Activated naive CD4-positive, alpha-beta T cell treated with anti-CD3 and anti-CD28 coated beads, Interleukin-2, amount 10 ng/mL, durations not matched to agents 7 days and 5 days (primary cell): ENCODE measurements at regions not wholly inside any gene's neighbourhood (a gene's known extent, or its start where the extent isn't known, plus 50 kb on each side); places are given as distances from the start of the nearest gene placed in this dataset.

Experiments
- CTCF ChIA-PET: fragments of 350-600 bp; sonication (Branson Sonifier 250); formaldehyde crosslinking; loops from one replicate; lab custom pipeline; 2021; ENCODE audit warnings: antibody characterized with exemption; lab: Charles Lee
- DNase-seq: peaks from one replicate; pipeline ENCODE4 v3.0.0-alpha.2; 2020
- H3K27ac Mint-ChIP-seq: one replicate; pipeline ENCODE4 v1.8.0; 2021; ENCODE audit warnings: mild to moderate bottlenecking, moderate library complexity, mixed read lengths
- H3K27me3 Mint-ChIP-seq: one replicate; pipeline ENCODE4 v1.8.0; 2021; ENCODE audit warnings: mild to moderate bottlenecking, mixed read lengths
- H3K36me3 Mint-ChIP-seq: one replicate; pipeline ENCODE4 v1.8.0; 2021; ENCODE audit warnings: mixed read lengths
- H3K4me1 Mint-ChIP-seq: one replicate; pipeline ENCODE4 v1.8.0; 2021; ENCODE audit warnings: mixed read lengths
- H3K4me3 Mint-ChIP-seq: one replicate; pipeline ENCODE4 v1.8.0; 2021; ENCODE audit warnings: mild to moderate bottlenecking, moderate library complexity, mixed read lengths
- H3K9me3 Mint-ChIP-seq: one replicate; pipeline ENCODE4 v1.8.0; 2021; ENCODE audit warnings: mixed read lengths

DNA sequence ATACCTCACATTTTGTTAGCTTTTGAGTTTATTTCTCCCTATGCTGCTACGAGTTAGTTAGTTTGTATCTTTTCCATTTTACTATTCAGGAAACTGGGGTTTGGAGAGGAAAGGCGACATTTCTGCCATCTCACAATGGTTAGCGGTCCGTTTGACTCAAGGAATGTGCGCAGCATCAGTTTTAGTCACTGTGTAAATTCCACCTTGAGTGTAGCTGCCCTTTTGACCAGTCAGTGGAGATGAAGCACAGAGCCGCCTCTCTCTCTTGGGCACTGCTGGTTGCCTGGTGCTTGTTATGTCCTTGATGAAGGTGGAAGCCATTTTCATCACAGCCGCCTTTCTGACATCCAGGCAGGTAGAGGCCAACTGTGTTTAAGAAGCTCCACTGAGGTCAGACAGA lies 185.5 kb downstream of the SCP2D1 start:
- Mint-ChIP-seq H3K9me3 (no peaks in the 10 kb centered on the region), H3K4me1 (no peaks in the 10 kb centered on the region), H3K4me3 (no peak overlapping the region), H3K27ac (no peak overlapping the region), H3K27me3 (no peaks in the 10 kb centered on the region), H3K36me3 (no peaks in the 10 kb centered on the region)
- DNase-seq: no peak
- CTCF ChIA-PET: no interaction called here

DNA sequence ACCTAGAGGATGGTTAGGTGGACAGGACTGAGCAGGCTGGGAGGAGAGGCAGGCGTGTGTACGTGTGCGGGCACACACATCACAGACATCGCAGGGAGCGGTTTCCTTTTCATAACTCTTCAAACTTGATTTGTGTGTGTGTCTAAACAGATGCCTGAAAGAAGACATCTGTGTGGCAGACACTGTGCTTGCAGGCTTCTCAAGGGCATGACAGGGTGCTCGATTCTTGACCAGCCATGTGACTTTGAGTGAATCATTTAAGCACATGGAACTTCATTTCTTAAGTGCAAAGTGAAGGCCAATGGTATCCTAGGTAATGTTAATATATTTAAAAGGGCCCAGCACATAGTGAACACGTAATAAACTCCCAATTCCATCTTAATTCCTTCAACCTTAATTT lies 186.5 kb downstream of the SCP2D1 start:
- Mint-ChIP-seq H3K36me3 (no peaks in the 10 kb centered on the region), H3K27ac (no peak overlapping the region), H3K27me3 (no peaks in the 10 kb centered on the region), H3K4me1 (no peaks in the 10 kb centered on the region), H3K9me3 (no peaks in the 10 kb centered on the region), H3K4me3 (no peak overlapping the region)
- no peak for DNase-seq
- CTCF ChIA-PET: no interaction called here

- Mint-ChIP-seq H3K4me1 (no peaks in the 10 kb centered on the region), H3K36me3 (no peaks in the 10 kb centered on the region), H3K27ac (no peak overlapping the region), H3K9me3 (no peaks in the 10 kb centered on the region), H3K4me3 (no peak overlapping the region), H3K27me3 (no peaks in the 10 kb centered on the region)
- CTCF ChIA-PET: no interaction called here
- DNase-seq: no peak
Observed at GRCh38 chr20:19001177-19001576, 187.6 kb downstream of the SCP2D1 start.

DNA sequence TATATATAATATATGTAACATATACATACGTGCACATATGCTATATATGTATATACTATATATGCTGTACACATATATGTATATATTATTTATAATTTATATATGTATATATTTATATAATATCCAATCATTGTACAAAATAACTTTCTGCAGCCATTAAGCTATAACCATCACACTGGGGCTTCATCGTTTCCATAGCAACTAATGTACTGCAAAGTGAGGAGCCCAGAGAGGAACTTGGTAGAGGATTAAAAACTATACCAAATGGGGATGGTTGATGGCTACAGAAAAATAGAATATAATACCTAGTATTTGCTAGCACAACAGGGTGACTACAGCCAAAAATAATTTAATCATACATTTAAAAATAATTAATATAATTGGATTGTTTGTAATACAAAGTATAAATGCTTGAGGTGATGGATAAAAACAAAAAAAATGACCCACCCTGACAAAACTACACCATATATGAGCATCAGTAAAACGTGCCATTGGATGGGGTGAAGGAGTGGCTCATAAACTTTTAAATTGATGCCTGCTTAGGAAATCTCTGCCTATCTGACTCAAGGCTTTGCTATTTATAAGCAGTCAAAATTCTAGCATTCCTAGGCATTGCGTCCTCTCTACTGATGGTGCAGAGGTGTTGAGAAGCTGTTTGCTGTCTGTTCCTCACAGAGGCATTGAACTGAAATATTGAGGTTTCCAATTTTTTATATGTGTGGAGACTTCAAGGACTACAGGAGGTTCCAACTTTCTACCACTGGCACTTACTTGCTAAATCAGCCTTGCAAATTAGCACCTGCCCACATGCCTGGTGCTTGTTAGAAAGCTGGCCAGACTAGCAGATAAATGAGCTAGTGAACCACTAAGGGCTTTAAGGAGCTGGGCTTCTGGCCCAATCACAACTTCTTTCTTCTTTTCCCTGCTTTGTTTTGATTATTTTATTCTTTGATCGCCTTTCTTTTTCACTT lies 190.1 kb downstream of the SCP2D1 start:
- Mint-ChIP-seq H3K27ac (no peak overlapping the region), H3K4me3 (no peak overlapping the region), H3K9me3 (no peaks in the 10 kb centered on the region), H3K27me3 (no peaks in the 10 kb centered on the region), H3K36me3 (no peaks in the 10 kb centered on the region), H3K4me1 (no peaks in the 10 kb centered on the region)
- CTCF ChIA-PET: no interaction called here
- DNase-seq: no peak

- CTCF ChIA-PET: no interaction called here
- no peaks in the 10 kb centered on the region for H3K27me3 Mint-ChIP-seq
- no peaks in the 10 kb centered on the region for H3K4me1 Mint-ChIP-seq
- no peak overlapping the region for H3K27ac Mint-ChIP-seq
- H3K4me3 Mint-ChIP-seq: no peak overlapping the region
- H3K9me3 Mint-ChIP-seq: no peaks in the 10 kb centered on the region
- H3K36me3 Mint-ChIP-seq: no peaks in the 10 kb centered on the region
- DNase-seq: no peak
Observed at GRCh38 chr20:19004975-19005374, 191.4 kb downstream of the SCP2D1 start.

GRCh38 chr20:19008497-19008896 lies 194.9 kb downstream of the SCP2D1 start:
- no peak for DNase-seq

GRCh38 chr20:19009081-19009688 lies 195.6 kb downstream of the SCP2D1 start:
- Mint-ChIP-seq H3K27me3 (no peaks in the 10 kb centered on the region), H3K4me3 (no peak overlapping the region), H3K4me1 (no peaks in the 10 kb centered on the region), H3K9me3 (no peaks in the 10 kb centered on the region), H3K36me3 (no peaks in the 10 kb centered on the region), H3K27ac (no peak overlapping the region)
- CTCF ChIA-PET: no interaction called here
- DNase-seq: no peak

More at GRCh38 chr20:19008497-19008896, 194.9 kb downstream of the SCP2D1 start:
- Mint-ChIP-seq H3K4me1 (no peaks in the 10 kb centered on the region), H3K27ac (no peak overlapping the region), H3K4me3 (no peak overlapping the region), H3K36me3 (no peaks in the 10 kb centered on the region), H3K27me3 (no peaks in the 10 kb centered on the region), H3K9me3 (no peaks in the 10 kb centered on the region)
- CTCF ChIA-PET: no interaction called here

GRCh38 chr20:19012676-19013075 lies 199.1 kb downstream of the SCP2D1 start:
- CTCF ChIA-PET: no interaction called here
- no peak for DNase-seq
- Mint-ChIP-seq H3K27ac (no peak overlapping the region), H3K36me3 (no peaks in the 10 kb centered on the region), H3K4me1 (no peaks in the 10 kb centered on the region), H3K9me3 (peaks cover 2% of the 10 kb centered on the region), H3K4me3 (no peak overlapping the region), H3K27me3 (no peaks in the 10 kb centered on the region)

DNA sequence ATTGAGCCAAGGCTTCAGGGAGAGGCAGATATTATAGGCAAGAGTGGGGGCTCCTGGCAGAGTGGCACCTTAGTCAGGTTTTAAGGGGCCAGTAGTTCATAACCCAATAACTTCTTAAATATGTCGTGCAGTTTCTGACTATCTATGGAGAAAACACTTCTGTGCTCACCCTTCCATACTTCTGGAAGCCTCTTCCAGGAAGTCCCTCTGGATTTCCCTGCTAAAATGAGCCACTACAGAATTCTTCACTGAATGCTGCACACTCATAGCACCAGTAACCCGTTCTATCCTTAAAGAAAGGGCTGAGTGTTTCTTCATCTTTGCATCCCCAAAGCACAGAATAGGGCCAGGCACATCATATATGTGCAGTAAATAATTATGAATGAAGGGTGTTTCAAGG lies 198.5 kb upstream of the SLC24A3 start:
- no peaks in the 10 kb centered on the region for H3K4me1 Mint-ChIP-seq
- peaks cover 2% of the 10 kb centered on the region for H3K9me3 Mint-ChIP-seq
- no peak overlapping the region for H3K4me3 Mint-ChIP-seq
- no peak overlapping the region for H3K27ac Mint-ChIP-seq
- CTCF ChIA-PET: no interaction called here
- no peaks in the 10 kb centered on the region for H3K36me3 Mint-ChIP-seq
- no peaks in the 10 kb centered on the region for H3K27me3 Mint-ChIP-seq
- DNase-seq: no peak

DNA sequence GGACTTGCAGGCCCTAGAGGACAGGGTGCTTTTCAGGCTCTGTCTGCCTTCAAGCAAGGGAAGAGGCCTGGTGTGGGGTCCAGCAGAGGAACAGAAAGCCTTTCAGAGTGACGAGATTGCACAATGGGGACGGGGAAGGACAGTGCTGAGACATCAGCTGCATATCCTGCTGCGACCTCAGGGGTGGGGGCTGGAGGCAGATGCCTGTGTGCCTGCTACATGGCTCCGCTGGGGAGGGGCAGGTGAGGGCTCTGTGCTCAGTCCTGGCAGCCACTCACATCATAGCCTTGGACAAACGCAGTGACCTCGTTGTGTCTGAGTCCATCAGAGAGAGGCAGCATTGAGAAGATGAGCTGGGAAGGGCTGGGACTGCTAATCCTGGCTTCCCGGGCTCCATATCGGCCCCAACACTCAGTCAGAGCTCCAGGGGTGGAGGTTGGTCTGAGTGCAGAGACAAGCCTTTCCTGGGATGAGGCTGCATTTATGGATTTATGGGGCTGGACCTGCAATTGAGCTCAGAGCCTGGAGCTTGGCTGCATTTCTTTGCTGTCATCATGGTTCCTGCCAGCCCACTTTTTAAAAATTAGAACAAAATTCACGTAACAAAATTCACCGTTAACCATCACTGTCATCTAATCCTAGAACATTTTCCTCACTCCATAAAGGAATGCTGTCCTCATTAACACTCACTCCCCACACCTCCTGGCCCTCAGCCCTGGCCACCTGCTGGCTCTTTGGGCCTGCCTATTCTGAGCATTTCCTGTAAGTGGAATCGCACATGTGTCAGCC lies 196.9 kb upstream of the SLC24A3 start:
- peaks cover 2% of the 10 kb centered on the region for H3K9me3 Mint-ChIP-seq
- H3K27me3 Mint-ChIP-seq: no peaks in the 10 kb centered on the region
- H3K4me3 Mint-ChIP-seq: no peak overlapping the region
- no peak for DNase-seq
- no peaks in the 10 kb centered on the region for H3K4me1 Mint-ChIP-seq
- CTCF ChIA-PET: interaction anchor here (0.6 kb wide), 1 partner anchor 429 kb away, joined by 3 read pairs; no protein-coding TSS in a partner anchor
- no peak overlapping the region for H3K27ac Mint-ChIP-seq
- no peaks in the 10 kb centered on the region for H3K36me3 Mint-ChIP-seq

- H3K27me3 Mint-ChIP-seq: no peaks in the 10 kb centered on the region
- H3K9me3 Mint-ChIP-seq: peaks cover 2% of the 10 kb centered on the region
- H3K4me1 Mint-ChIP-seq: no peaks in the 10 kb centered on the region
- CTCF ChIA-PET: interaction anchor here (0.6 kb wide), 1 partner anchor 430 kb away, joined by 3 read pairs; no protein-coding TSS in a partner anchor
- no peak overlapping the region for H3K4me3 Mint-ChIP-seq
- no peaks in the 10 kb centered on the region for H3K36me3 Mint-ChIP-seq
- no peak overlapping the region for H3K27ac Mint-ChIP-seq
- no peak for DNase-seq
Observed at GRCh38 chr20:19016140-19016497, 196.3 kb upstream of the SLC24A3 start.

GRCh38 chr20:19017104-19017690 lies 195.2 kb upstream of the SLC24A3 start:
- CTCF ChIA-PET: interaction anchor here (0.6 kb wide), 1 partner anchor 31 kb away, joined by 3 read pairs; no protein-coding TSS in a partner anchor
- H3K27me3 Mint-ChIP-seq: no peaks in the 10 kb centered on the region
- no peaks in the 10 kb centered on the region for H3K4me1 Mint-ChIP-seq
- H3K27ac Mint-ChIP-seq: no peak overlapping the region
- H3K36me3 Mint-ChIP-seq: no peaks in the 10 kb centered on the region
- H3K4me3 Mint-ChIP-seq: no peak overlapping the region
- DNase-seq: no peak
- peaks cover 2% of the 10 kb centered on the region for H3K9me3 Mint-ChIP-seq

- H3K27me3 Mint-ChIP-seq: no peaks in the 10 kb centered on the region
- DNase-seq: no peak
- H3K9me3 Mint-ChIP-seq: peaks cover 2% of the 10 kb centered on the region
- H3K36me3 Mint-ChIP-seq: no peaks in the 10 kb centered on the region
- H3K27ac Mint-ChIP-seq: no peak overlapping the region
- H3K4me3 Mint-ChIP-seq: no peak overlapping the region
- H3K4me1 Mint-ChIP-seq: no peaks in the 10 kb centered on the region
- CTCF ChIA-PET: no interaction called here
Observed at GRCh38 chr20:19018881-19019280, 193.6 kb upstream of the SLC24A3 start.

DNA sequence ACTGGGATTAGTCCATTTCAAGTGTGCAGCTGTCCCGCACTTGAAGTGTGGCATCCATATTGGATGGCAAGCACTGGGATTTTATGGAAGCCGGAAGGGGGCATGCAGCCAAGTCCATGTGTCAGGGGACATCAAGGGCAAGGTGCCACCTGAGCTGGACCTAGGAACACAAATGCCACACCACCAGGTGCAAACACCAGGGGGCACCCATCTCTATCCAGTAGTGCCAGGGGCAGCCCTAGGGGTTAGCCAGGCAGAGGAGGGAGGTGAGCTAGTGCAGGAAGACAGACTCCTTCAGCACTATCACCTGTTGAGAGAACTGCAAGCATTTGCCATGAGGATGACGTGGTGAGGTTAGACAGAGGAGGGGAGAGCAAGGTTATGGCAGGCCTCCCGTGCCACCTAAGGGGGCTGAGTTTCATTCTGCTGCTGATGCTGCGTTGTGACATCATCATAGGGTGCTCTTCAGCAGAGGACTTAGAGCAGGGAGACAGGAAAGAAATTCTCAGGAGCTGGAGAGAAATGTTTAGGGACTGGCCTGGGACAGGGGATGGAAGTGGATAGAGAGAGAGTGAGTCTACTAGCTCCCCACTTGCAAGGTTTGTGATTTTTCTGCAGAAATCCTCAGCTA lies 192.6 kb upstream of the SLC24A3 start:
- Mint-ChIP-seq H3K4me3 (no peak overlapping the region), H3K27ac (no peak overlapping the region), H3K36me3 (no peaks in the 10 kb centered on the region), H3K4me1 (no peaks in the 10 kb centered on the region), H3K9me3 (peaks cover 2% of the 10 kb centered on the region), H3K27me3 (no peaks in the 10 kb centered on the region)
- CTCF ChIA-PET: no interaction called here
- DNase-seq: no peak
